HUES48 (cell line): ENCODE measurements at regions not wholly inside any gene's neighbourhood (a gene's known extent, or its start where the extent isn't known, plus 50 kb on each side); places are given as distances from the start of the nearest gene placed in this dataset.

Experiments
- H3K27ac ChIP-seq: one replicate; pipeline ENCODE4 v1.7.0; 2013; ENCODE audit warnings: low read depth, low read length, inconsistent platforms
- H3K27me3 ChIP-seq: 2 replicates; pipeline ENCODE4 v1.6.1; 2013; ENCODE audit warnings: mild to moderate bottlenecking, low read length; ENCODE audit not compliant: control insufficient read depth, insufficient read depth
- H3K36me3 ChIP-seq: 2 replicates; pipeline ENCODE4 v1.6.1; 2013; ENCODE audit warnings: low read length; ENCODE audit not compliant: control insufficient read depth, insufficient read depth
- H3K4me1 ChIP-seq: 2 replicates; pipeline ENCODE4 v1.6.1; 2013; ENCODE audit warnings: mild to moderate bottlenecking, low read length; ENCODE audit not compliant: control insufficient read depth, insufficient read depth
- H3K4me3 ChIP-seq: 2 replicates; pipeline ENCODE4 v1.5.1; 2013; ENCODE audit warnings: mild to moderate bottlenecking, low read depth, low read length
- H3K9ac ChIP-seq: 2 replicates; pipeline ENCODE4 v1.6.1; 2013; ENCODE audit warnings: mild to moderate bottlenecking, low read depth, low read length, moderate library complexity
- H3K9me3 ChIP-seq: 2 replicates; pipeline ENCODE4 v1.6.1; 2013; ENCODE audit warnings: low read length; ENCODE audit not compliant: control insufficient read depth, insufficient read depth

DNA sequence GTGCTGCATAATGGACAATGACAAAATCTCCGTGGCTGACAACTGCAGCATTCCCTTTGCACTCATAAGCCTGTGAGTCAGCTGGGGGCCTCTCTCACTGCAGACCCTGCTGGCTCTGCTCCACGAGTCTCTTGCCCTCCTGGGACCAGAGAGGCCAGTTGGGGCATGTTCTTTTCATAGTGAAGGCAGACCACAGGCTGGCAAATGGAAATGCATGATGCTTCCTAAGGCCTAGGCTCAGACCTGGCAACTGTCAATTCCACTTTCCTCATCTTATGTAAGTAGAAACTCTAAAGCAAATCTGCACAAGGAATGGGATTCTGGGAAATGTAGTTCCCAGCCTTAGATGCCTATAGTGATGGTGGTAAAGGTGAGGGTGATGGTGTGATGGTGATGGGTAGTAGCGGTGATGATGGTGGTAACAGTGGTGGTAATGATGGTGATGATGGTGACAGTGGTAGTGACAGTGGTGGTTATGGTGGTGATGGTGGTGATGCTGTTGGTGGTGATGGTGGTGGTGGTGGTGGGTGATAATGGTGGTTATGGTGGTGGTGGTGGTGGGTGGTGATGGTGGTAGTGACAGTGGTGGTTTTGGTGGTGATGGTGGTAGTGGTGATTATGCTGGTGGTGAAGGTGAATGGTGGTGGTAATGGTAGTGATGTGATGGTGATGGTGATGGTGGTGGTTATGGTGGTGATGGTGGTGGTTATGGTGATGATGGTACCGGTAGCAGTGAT, 185.8 kb upstream of the ARL4C start:
- peaks cover 48% of the 10 kb centered on the region for H3K4me1 ChIP-seq
- H3K9ac ChIP-seq: no peak overlapping the region
- peaks cover 11% of the 10 kb centered on the region for H3K9me3 ChIP-seq
- H3K4me3 ChIP-seq: no peak overlapping the region
- no peaks in the 10 kb centered on the region for H3K36me3 ChIP-seq
- no peak overlapping the region for H3K27ac ChIP-seq
- H3K27me3 ChIP-seq: no peaks in the 10 kb centered on the region

DNA sequence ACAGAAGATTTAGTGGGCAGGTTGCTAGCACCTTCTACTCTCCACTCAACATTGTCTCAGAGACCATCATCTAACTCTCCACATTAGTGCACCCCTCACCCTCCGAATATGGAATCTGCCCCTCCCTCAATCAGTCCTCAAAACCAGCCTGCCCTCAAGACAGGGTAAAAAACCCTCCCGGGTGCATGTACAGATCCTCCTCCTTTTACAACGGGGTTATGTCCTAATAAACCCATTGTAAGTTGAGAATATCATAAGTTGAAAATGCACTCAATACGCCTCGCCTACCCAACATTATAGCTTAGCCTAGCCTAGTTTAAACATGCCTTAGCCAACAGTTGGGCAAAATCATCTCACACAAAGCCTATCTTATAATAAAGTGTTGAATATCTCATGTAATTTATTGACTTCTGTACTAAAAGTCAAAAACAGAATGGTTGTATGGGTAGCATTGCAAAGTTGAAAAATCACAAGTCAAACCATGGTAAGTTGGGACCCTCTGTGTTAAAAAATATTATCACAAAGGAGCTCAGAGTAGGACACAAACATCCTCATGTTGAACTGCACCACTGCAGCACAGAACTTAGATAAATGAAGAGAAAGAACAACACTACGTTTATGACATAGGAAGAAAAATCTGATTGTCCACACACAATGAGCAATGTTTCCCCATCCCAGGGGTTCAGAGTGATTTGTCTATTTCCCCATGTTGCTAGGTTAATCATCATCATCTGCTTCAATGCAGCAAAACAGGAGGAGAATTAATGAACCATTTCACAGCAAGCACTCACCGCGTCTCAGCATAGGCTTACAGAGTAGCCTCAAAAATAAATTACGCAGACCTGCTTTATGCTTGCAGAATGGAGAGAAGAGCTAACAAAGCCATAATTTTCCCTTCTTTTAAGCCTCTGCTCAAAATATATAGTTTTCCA, 184.1 kb upstream of the ARL4C start:
- Histone ChIP-seq H3K27ac (no peak overlapping the region), H3K27me3 (no peaks in the 10 kb centered on the region), H3K9me3 (peaks cover 11% of the 10 kb centered on the region), H3K9ac (no peak overlapping the region), H3K36me3 (no peaks in the 10 kb centered on the region), H3K4me1 (peaks cover 48% of the 10 kb centered on the region), H3K4me3 (no peak overlapping the region)

DNA sequence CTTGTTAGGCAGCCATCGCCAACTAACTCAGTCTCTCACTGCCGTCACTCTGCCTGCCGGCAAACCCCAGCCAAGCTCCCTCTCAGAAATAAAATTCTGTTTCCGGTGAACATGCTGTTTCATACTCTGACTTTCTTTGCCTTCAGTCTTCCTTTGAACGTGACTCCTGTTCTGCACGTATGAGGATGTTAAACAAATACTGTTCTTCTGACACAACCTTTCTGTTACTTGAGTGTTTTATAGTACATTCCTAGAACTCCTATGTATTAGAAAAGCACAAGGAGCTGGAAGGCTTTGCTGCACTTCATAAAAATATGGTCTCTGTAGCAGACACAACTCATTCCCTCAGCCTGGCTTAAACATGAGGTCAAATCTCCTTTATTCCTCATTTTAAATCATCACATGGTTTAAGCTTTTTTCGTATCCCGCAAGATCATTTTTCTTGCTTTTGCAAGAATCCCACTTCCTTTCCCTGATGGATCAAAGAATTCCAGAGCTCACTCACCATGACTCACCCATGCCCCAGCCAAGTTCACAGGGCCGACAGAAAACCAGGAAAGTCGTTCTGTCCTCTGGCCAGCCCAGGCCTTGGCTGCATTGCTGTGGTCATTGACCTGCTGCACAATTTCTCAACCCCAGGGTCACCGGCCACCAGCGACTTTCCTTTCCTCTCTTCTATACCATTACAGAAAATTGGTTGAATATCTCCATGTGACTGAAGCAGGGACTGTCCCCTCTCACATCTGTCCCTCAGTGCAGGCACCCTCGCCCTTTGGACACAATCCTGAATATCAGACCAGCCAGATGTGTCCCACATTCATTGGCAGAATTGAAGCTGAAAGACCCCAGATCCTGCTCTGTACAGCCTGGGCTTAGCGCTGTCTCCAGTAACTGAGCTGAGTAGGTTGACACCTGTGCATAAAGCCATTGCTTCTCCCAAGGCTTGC, 183.1 kb upstream of the ARL4C start:
- H3K36me3 ChIP-seq: no peaks in the 10 kb centered on the region
- no peak overlapping the region for H3K4me3 ChIP-seq
- H3K9ac ChIP-seq: no peak overlapping the region
- H3K27me3 ChIP-seq: no peaks in the 10 kb centered on the region
- H3K4me1 ChIP-seq: peaks cover 45% of the 10 kb centered on the region
- H3K27ac ChIP-seq: no peak overlapping the region
- peaks cover 11% of the 10 kb centered on the region for H3K9me3 ChIP-seq

DNA sequence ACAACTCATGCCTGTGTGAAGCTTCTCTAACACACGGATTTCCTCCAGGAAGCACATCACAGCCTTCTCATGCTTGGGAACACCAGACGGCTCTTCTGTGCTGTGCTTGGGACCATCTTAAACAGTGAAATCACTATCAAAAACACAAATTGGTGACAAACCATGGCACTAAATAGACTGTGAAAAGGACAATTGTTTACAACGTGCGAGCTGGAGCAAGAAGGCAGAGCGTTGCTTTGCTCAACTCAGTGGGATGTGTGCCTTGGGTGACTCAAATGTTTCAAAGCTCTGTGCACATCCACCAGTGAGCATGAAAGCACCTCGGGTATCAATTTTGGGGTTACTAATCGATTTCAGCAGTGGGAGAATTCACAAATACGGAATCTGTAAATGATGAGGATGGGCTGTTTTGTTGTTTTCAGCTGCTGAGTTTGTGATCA, 182.4 kb upstream of the ARL4C start:
- peaks cover 38% of the 10 kb centered on the region for H3K4me1 ChIP-seq

DNA sequence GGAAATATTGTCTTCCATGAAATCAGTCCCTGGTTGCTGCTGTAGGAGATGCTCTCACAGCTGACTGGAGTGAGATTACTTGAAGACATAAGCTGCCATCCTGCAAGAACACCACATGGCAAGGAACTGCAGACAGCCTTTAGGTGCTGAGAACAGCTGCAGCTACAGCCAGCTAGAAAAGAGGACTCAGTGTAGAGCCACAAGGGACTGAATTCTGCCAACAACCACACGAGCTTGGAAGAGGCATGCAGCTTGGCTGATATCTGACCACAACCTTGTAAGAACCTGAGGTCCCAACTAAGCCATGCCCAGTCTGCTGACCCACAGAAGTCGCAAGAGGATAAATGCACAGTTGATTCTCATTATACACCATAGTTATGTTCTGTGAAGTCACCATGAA, 181.8 kb upstream of the ARL4C start:
- Histone ChIP-seq H3K9ac (no peak overlapping the region), H3K4me1 (peaks cover 32% of the 10 kb centered on the region)

More for the DNA sequence above, 182.4 kb upstream of the ARL4C start:
- Histone ChIP-seq H3K27me3 (no peaks in the 10 kb centered on the region), H3K27ac (no peak overlapping the region), H3K4me3 (no peak overlapping the region), H3K36me3 (no peaks in the 10 kb centered on the region), H3K9ac (no peak overlapping the region), H3K9me3 (peaks cover 11% of the 10 kb centered on the region)

DNA sequence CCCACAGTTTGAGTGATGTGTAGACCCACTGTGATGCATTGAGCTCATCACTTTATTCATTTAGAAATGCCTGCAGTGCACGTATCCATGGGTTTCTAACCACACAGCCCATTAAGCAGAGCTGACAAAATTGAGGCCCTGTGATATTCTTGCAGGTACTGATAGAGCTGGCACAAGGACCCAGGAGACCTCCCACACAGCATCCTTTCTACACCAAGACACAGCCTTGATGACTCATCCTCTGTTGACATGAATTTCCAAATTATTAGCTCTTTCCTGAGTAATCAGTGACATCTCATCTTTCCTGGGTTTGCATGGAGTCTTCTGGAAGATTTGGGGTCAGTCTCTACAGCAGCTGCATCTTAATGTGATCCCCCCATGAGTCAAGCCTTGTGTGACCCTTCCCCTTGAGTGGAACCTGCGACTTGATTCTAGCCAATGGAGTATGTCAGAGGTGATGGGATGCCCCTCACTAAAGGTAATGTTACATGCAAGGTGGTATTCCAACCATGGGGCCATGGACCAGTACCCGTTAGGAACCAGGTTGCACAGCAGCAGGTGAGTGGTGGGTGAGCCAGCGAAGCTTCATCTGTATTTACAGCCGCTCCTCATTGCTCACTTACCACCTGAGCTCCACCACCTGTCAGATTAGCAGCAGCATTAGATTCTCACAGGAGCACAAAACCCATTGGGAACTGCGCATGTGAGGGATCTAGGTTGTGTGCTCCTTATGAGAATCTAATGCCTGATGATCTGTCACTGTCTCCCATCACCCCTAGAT, 181.1 kb upstream of the ARL4C start:
- H3K4me1 ChIP-seq: peaks cover 26% of the 10 kb centered on the region

More for the DNA sequence above, 181.8 kb upstream of the ARL4C start:
- Histone ChIP-seq H3K9me3 (peaks cover 11% of the 10 kb centered on the region), H3K27me3 (no peaks in the 10 kb centered on the region), H3K27ac (no peak overlapping the region), H3K4me3 (no peak overlapping the region), H3K36me3 (no peaks in the 10 kb centered on the region)

DNA sequence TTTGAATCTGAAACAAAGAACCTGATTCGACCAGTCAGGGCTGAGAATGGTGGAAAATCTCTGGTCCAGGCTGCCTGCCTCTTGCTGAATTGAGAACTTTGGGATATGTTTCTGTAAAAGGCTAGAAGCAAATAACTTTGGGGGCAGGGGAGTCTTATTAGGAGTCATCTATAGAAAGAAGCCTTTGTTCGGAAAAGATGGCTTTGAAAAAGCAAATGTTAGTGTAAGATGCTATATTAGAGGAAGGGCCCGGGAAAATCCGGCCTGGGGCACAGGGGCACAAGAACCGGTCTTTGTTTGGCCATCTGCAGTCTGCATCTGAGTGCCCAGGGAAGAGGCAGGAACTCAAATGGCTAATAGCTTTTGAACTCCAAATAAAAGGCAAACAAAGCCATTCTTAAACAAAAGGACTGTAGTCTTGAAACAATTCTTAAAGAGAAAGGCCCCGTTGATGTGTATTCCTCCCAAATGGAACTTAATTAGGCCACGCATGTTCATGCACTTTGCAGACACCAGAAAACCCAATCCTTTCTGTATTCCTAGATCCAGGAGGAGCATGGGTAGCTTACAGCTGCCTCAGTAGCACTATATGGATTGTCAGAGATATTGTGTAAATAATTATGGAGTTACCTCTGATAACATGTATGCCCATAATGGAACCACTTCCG, 180.0 kb upstream of the ARL4C start:
- Histone ChIP-seq H3K36me3 (no peaks in the 10 kb centered on the region), H3K27ac (peak overlapping the region; percentile 87), H3K9me3 (peaks cover 11% of the 10 kb centered on the region), H3K9ac (no peak overlapping the region), H3K27me3 (no peaks in the 10 kb centered on the region), H3K4me3 (no peak overlapping the region), H3K4me1 (peaks cover 26% of the 10 kb centered on the region)

More for the DNA sequence above, 181.1 kb upstream of the ARL4C start:
- H3K36me3 ChIP-seq: no peaks in the 10 kb centered on the region
- H3K27me3 ChIP-seq: no peaks in the 10 kb centered on the region
- no peak overlapping the region for H3K4me3 ChIP-seq
- H3K27ac ChIP-seq: peak overlapping the region; percentile 87
- no peak overlapping the region for H3K9ac ChIP-seq
- H3K9me3 ChIP-seq: peaks cover 11% of the 10 kb centered on the region

DNA sequence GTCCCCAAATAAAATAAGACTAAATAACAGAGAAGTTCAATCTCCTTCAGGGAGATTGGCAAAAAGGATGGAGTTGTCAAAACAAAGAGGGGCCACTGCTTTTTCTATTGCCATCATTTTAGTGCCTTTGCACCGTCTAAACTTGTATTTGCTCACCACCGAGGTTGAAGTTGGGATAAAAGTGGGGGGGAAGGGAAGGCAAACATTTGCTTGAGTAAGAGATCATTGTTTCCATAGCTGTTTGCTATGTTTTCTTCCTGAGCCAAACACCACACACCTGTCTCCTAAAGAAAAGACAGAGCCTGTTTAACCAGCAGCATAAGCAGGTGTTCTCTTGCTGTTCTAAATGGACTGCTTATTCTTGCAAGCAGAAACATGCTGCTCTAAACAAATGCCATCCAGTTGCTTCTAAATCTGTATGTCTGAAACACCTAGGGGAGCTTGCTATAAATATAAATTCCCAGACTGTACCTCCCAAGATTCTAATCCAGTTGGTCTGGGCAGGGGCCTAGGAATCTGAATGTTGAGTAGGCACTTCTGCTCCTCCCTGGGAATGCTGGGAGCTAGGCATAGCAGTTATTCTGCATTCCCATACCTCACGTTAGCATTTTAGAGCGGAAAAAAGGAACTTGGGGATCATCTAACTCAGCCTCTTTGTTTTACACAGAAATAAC, 179.4 kb upstream of the ARL4C start:
- no peaks in the 10 kb centered on the region for H3K27me3 ChIP-seq
- H3K4me3 ChIP-seq: no peak overlapping the region
- no peak overlapping the region for H3K9ac ChIP-seq
- H3K9me3 ChIP-seq: peaks cover 11% of the 10 kb centered on the region
- H3K27ac ChIP-seq: peak overlapping the region; percentile 87
- H3K4me1 ChIP-seq: peaks cover 26% of the 10 kb centered on the region
- H3K36me3 ChIP-seq: no peaks in the 10 kb centered on the region

DNA sequence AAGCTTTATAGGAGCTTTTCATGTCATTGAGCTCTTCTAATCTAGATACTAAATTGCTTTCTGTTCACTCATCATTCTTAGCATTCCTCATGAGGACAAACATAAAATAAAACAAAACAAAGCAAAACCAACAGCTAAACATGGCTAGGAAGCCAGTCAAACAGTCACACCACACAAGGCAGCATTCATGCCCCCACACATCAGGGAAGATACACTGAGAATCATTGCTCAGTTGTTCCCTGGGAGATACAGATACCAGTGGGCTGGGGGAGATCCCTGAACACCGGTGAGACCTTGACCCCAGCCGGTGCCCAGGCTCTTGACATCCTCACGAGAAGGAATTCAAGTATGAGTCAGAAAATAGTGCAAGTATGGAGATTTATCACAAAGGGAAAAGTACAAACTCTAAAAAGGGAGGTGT, 177.9 kb upstream of the ARL4C start:
- Histone ChIP-seq H3K27ac (no peak overlapping the region), H3K27me3 (no peaks in the 10 kb centered on the region), H3K4me1 (peaks cover 26% of the 10 kb centered on the region), H3K4me3 (no peak overlapping the region), H3K9ac (no peak overlapping the region), H3K9me3 (peaks cover 11% of the 10 kb centered on the region), H3K36me3 (no peaks in the 10 kb centered on the region)
